Kidney (tissue), 13 donors: ENCODE measurements at regions not wholly inside any gene's neighbourhood (a gene's known extent, or its start where the extent isn't known, plus 50 kb on each side); places are given as distances from the start of the nearest gene placed in this dataset.

Source experiments
- DNase-seq, 5 donors: peaks; one replicate each; pipeline ENCODE4 v3.0.0-alpha.2; 2013 to 2020
- FAIRE-seq: peaks from 2 replicates; lab custom pipeline; 2012; peaks lifted over from hg19 to GRCh38; lab: Jason Lieb, UNC
- H3K27ac ChIP-seq, 2 donors: one replicate each; pipeline ENCODE4 v1.7.0; 2013; ENCODE audit warnings: low read depth in 2 of 2, low read length in 2 of 2, inconsistent platforms in 1 of 2
- H3K27me3 ChIP-seq: one replicate; pipeline ENCODE4 v1.7.1; 2013; ENCODE audit warnings: low read length, inconsistent platforms; ENCODE audit not compliant: control insufficient read depth, insufficient read depth
- H3K36me3 ChIP-seq, 3 donors: one replicate each; pipeline versions ENCODE4 v1.7.0 to v1.7.1; 2013; ENCODE audit warnings: low read length in 3 of 3, control low read depth in 1 of 3, inconsistent platforms in 1 of 3; ENCODE audit not compliant: insufficient read depth in 3 of 3, control insufficient read depth in 2 of 3
- H3K4me1 ChIP-seq, 3 donors: one replicate each; pipeline versions ENCODE4 v1.7.0 to v1.7.1; 2013; ENCODE audit warnings: low read length in 3 of 3, inconsistent platforms in 1 of 3, low read depth in 1 of 3; ENCODE audit not compliant: control insufficient read depth in 2 of 3, insufficient read depth in 2 of 3
- H3K4me3 ChIP-seq, 3 donors: one replicate each; pipeline versions ENCODE4 v1.7.0 to v1.8.1; 2013; ENCODE audit warnings: low read length in 3 of 3, control low read depth in 1 of 3, inconsistent platforms in 1 of 3
- H3K9ac ChIP-seq, 3 donors: one replicate each; pipeline versions ENCODE4 v1.7.0 to v1.7.1; 2013; ENCODE audit warnings: low read length in 3 of 3, control low read depth in 1 of 3, inconsistent platforms in 1 of 3
- H3K9me3 ChIP-seq, 3 donors: one replicate each; pipeline versions ENCODE4 v1.7.0 to v1.7.1; 2013; ENCODE audit warnings: low read length in 3 of 3, control low read depth in 1 of 3, inconsistent platforms in 1 of 3; ENCODE audit not compliant: control insufficient read depth in 2 of 3, insufficient read depth in 1 of 3
- CTCF ChIP-seq: IDR thresholded peaks from 3 replicates; pipeline ENCODE4 v1.5.1; 2012; ENCODE audit warnings: mild to moderate bottlenecking, moderate library complexity, borderline replicate concordance; ENCODE audit not compliant: insufficient read depth; ENCODE audit errors: extremely low read depth
- intact Hi-C: fragments of 100-400 bp; cut with DNase I; formaldehyde crosslinking; loops from one replicate; pipeline ENCODE4 v1.11.1; 2022
- donor health status: control.
- donor health status: control.
- donor health status: control.
- donor health status: control.
- donor health status: control.
- donor health status: DM: yes; HTN: yes; CAD: no.
- donor health status: Normal renal cell carcinoma (clear cell type).

GRCh38 chr2:128593518-128593878 lies 274.8 kb upstream of the HS6ST1 start:
- H3K27me3 ChIP-seq = no peaks in the 10 kb centered on the region
- DNase-seq (no peak), FAIRE-seq (no peak)
- peaks cover 0 to 3% (median 0%) of the 10 kb centered on the region in 3 donors for H3K9me3 ChIP-seq
- peak overlapping the region; percentile 68 to 79 for H3K27ac ChIP-seq
- intact Hi-C loops = no loop called here
- H3K4me3 ChIP-seq = no peak overlapping the region
- H3K4me1 ChIP-seq = peaks cover 2 to 28% (median 19%) of the 10 kb centered on the region in 3 donors
- H3K36me3 ChIP-seq = no peaks in the 10 kb centered on the region
- TF ChIP-seq CTCF = no peak
- H3K9ac ChIP-seq = no peak overlapping the region

GRCh38 chr2:128593879-128594650 lies 275.4 kb upstream of the HS6ST1 start:
- H3K36me3 ChIP-seq = no peaks in the 10 kb centered on the region
- DNase-seq = peak in 4 of 5 donors; percentile 87 to 93 (median 90)
- no peak overlapping the region for H3K9ac ChIP-seq
- intact Hi-C loops = no loop called here
- no peak for TF ChIP-seq CTCF
- H3K4me3 ChIP-seq = peak overlapping the region in 1 of 3 donors; percentile 17
- no peak for FAIRE-seq
- H3K4me1 ChIP-seq = peaks cover 2 to 28% (median 19%) of the 10 kb centered on the region in 3 donors
- peak overlapping the region; percentile 68 to 79 for H3K27ac ChIP-seq
- H3K27me3 ChIP-seq = no peaks in the 10 kb centered on the region
- peaks cover 0 to 3% (median 0%) of the 10 kb centered on the region in 3 donors for H3K9me3 ChIP-seq

GRCh38 chr2:128594651-128594910 lies 275.9 kb upstream of the HS6ST1 start:
- intact Hi-C loops = no loop called here
- peak overlapping the region; percentile 68 to 79 for H3K27ac ChIP-seq

More at GRCh38 chr2:128594651-128594910, 275.9 kb upstream of the HS6ST1 start:
- H3K4me1 ChIP-seq = peaks cover 2 to 28% (median 19%) of the 10 kb centered on the region in 3 donors
- H3K4me3 ChIP-seq = peak overlapping the region in 1 of 3 donors; percentile 17
- no peak for TF ChIP-seq CTCF
- peak overlapping the region in 1 of 3 donors; percentile 36 for H3K9ac ChIP-seq
- H3K27me3 ChIP-seq = no peaks in the 10 kb centered on the region
- peaks cover 0 to 3% (median 0%) of the 10 kb centered on the region in 3 donors for H3K9me3 ChIP-seq
- H3K36me3 ChIP-seq = no peaks in the 10 kb centered on the region
- no peak for FAIRE-seq
- no peak for DNase-seq
